HCT116 (cell line): ENCODE measurements at regions not wholly inside any gene's neighbourhood (a gene's known extent, or its start where the extent isn't known, plus 50 kb on each side); places are given as distances from the start of the nearest gene placed in this dataset.

Source experiments
- ATAC-seq: fragments of 200-7000 bp; cut with Tn5 transposase; 2 replicates; pipeline ENCODE4 v1.9.1; 2020; ENCODE audit warnings: mild to moderate bottlenecking, moderate library complexity
- BruUV-seq: library from RNA; stranded (reverse); fragments of 400-500 nt; replicated peaks from 2 replicates; lab custom pipeline; 2021; lab: Mats Ljungman, UMichigan
- CTCF ChIA-PET: fragments of 300-600 bp; sonication (Branson Sonifier 250); formaldehyde crosslinking; loops from one replicate; lab custom pipeline; 2021; ENCODE audit warnings: antibody characterized with exemption; lab: Charles Lee
- POLR2A ChIA-PET: fragments of 300-600, 350-600 bp; sonication (Branson Sonifier 250); formaldehyde crosslinking; loops from one replicate; lab custom pipeline; 2021; ENCODE audit warnings: antibody characterized with exemption; lab: Charles Lee
- RAD21 ChIA-PET, 2 experiments: fragments of 300-600 bp; sonication (Branson Sonifier 250); formaldehyde crosslinking; loops; one replicate each; lab custom pipeline; 2023; ENCODE audit warnings: low total read pairs in 2 of 2; ENCODE audit not compliant: uncharacterized antibody in 2 of 2, unreplicated experiment in 2 of 2, low non-redundant PET in 1 of 2; lab: Charles Lee
- DNase-seq: peaks from one replicate; pipeline ENCODE4 v3.0.0-alpha.2; 2010; ENCODE audit warnings: low read depth, low spot score
- H2AFZ ChIP-seq: fragments of 200-600 bp; shearing (Covaris generic), sonication (generic); 2 replicates; pipeline ENCODE4 v1.6.1; 2017; ENCODE audit warnings: low read depth, mixed run types, mixed read lengths, antibody characterized with exemption, low read length; ENCODE audit not compliant: poor library complexity, severe bottlenecking
- H3K27ac ChIP-seq: 2 replicates; pipeline ENCODE4 v1.5.1; 2012; ENCODE audit warnings: low read depth, low read length
- H3K27me3 ChIP-seq: fragments of 200-600 bp; sonication (generic); 2 replicates; pipeline ENCODE4 v1.6.1; 2016; ENCODE audit warnings: mixed run types, low read length, mixed read lengths; ENCODE audit not compliant: insufficient read depth
- H3K36me3 ChIP-seq, 2 experiments: fragments of 200-500 bp in 1 of 2; fragments of 200-600 bp in 1 of 2; sonication (Bioruptor generic) in 1 of 2; sonication (generic) in 1 of 2; 2 replicates each; pipeline versions ENCODE4 v1.5.1 to v1.6.1; 2014 to 2016; ENCODE audit warnings: low read length in 2 of 2, inconsistent platforms in 1 of 2, mixed read lengths in 1 of 2, mixed run types in 1 of 2; ENCODE audit not compliant: insufficient read depth in 2 of 2, control insufficient read depth in 1 of 2
- H3K4me1 ChIP-seq, 2 experiments: fragments of 200-600 bp in 1 of 2; sonication (generic) in 1 of 2; 2 replicates each; pipeline versions ENCODE4 v1.5.1 to v1.6.1; 2012 to 2017; ENCODE audit warnings: low read length in 2 of 2, inconsistent platforms in 1 of 2, mild to moderate bottlenecking in 1 of 2, mixed read lengths in 1 of 2, mixed run types in 1 of 2, moderate library complexity in 1 of 2; ENCODE audit not compliant: insufficient read depth in 2 of 2, control insufficient read depth in 1 of 2
- H3K4me2 ChIP-seq: fragments of 200-600 bp; sonication (generic); 2 replicates; pipeline ENCODE4 v1.6.1; 2017; ENCODE audit warnings: mixed run types, low read length, mixed read lengths
- H3K4me3 ChIP-seq, 2 experiments: fragments of 200-600 bp in 1 of 2; sonication (generic) in 1 of 2; replicated peaks in 1 of 2; 2 replicates each; pipeline ENCODE4 v1.5.1; 2011 to 2016; ENCODE audit warnings: low read length in 2 of 2, control low read depth in 1 of 2, low read depth in 1 of 2, mild to moderate bottlenecking in 1 of 2, mixed read lengths in 1 of 2, mixed run types in 1 of 2
- H3K79me2 ChIP-seq: fragments of 200-600 bp; sonication (generic); 2 replicates; pipeline ENCODE4 v1.6.1; 2017; ENCODE audit warnings: mild to moderate bottlenecking, mixed run types, low read length, moderate library complexity, mixed read lengths; ENCODE audit not compliant: insufficient read depth
- H3K9ac ChIP-seq: fragments of 200-600 bp; sonication (generic); 2 replicates; pipeline ENCODE4 v1.6.1; 2016; ENCODE audit warnings: low read length, mixed read lengths
- H3K9me2 ChIP-seq: fragments of 200-600 bp; sonication (generic), shearing (Covaris generic); 2 replicates; pipeline ENCODE4 v1.6.1; 2017; ENCODE audit warnings: mixed run types, mild to moderate bottlenecking, moderate library complexity; ENCODE audit not compliant: insufficient read depth
- H3K9me3 ChIP-seq, 2 experiments: fragments of 200-500 bp in 1 of 2; fragments of 200-600 bp in 1 of 2; sonication (Bioruptor generic) in 1 of 2; sonication (generic) in 1 of 2; 2 replicates each; pipeline ENCODE4 v1.6.1; 2014 to 2017; ENCODE audit warnings: low read length in 2 of 2, mixed read lengths in 2 of 2, inconsistent platforms in 1 of 2, low read depth in 1 of 2, mild to moderate bottlenecking in 1 of 2, mixed run types in 1 of 2, moderate library complexity in 1 of 2; ENCODE audit not compliant: control insufficient read depth in 1 of 2, insufficient read depth in 1 of 2
- H4K20me1 ChIP-seq: fragments of 200-600 bp; sonication (generic), shearing (Covaris generic); 2 replicates; pipeline ENCODE4 v1.6.1; 2017; ENCODE audit warnings: mixed run types, mild to moderate bottlenecking, moderate library complexity; ENCODE audit not compliant: insufficient read depth
- CBX3 ChIP-seq: IDR thresholded peaks from 2 replicates; pipeline ENCODE4 v1.6.1; 2012; ENCODE audit warnings: low read depth
- ELF1 ChIP-seq: IDR thresholded peaks from 2 replicates; pipeline ENCODE4 v1.6.1; 2012; ENCODE audit warnings: low read depth, borderline replicate concordance
- FOSL1 ChIP-seq: IDR thresholded peaks from 2 replicates; pipeline ENCODE4 v1.6.1; 2012; ENCODE audit warnings: low read depth
- POLR2AphosphoS5 ChIP-seq: IDR thresholded peaks from 2 replicates; pipeline ENCODE4 v1.6.1; 2011; ENCODE audit warnings: mild to moderate bottlenecking, low read depth, low read length, moderate library complexity
- RAD21 ChIP-seq: IDR thresholded peaks from 2 replicates; pipeline ENCODE4 v1.6.1; 2012; ENCODE audit warnings: low read depth, mild to moderate bottlenecking
- SP1 ChIP-seq: IDR thresholded peaks from 2 replicates; pipeline ENCODE4 v1.6.1; 2012; ENCODE audit warnings: low read depth
- SRF ChIP-seq: IDR thresholded peaks from 2 replicates; pipeline ENCODE4 v1.6.1; 2012; ENCODE audit warnings: low read depth
- YY1 ChIP-seq: IDR thresholded peaks from 2 replicates; pipeline ENCODE4 v1.6.1; 2011; ENCODE audit warnings: low read length, low read depth, moderate library complexity, mild to moderate bottlenecking; ENCODE audit not compliant: insufficient replicate concordance; ENCODE audit errors: extremely low read depth
- ZNF274 ChIP-seq: fragments of 200-500 bp; sonication (Bioruptor generic); IDR thresholded peaks from 2 replicates; pipeline ENCODE4 v1.6.1; 2014; ENCODE audit warnings: mild to moderate bottlenecking, low read depth, low read length, inconsistent platforms
- intact Hi-C: fragments of 100-400 bp; cut with micrococcal nuclease; formaldehyde crosslinking; loops from 2 replicates; pipeline ENCODE4 v1.10.0; 2022
- TF ChIP-seq, protein P1 (sequence below): IDR thresholded peaks from 2 replicates; pipeline ENCODE4 v1.6.1; 2012; ENCODE audit warnings: low read depth
- TF ChIP-seq, protein P2 (sequence below), 3 experiments: fragments of 200-600 bp in 1 of 3; sonication (generic) in 1 of 3; IDR thresholded peaks in 2 of 3; conservative IDR thresholded peaks in 1 of 3; 2 replicates each; pipeline ENCODE4 v1.5.1; 2012 to 2017; ENCODE audit warnings: low read depth in 2 of 3, low read length in 2 of 3, antibody characterized with exemption in 1 of 3, borderline replicate concordance in 1 of 3, control low read depth in 1 of 3, mild to moderate bottlenecking in 1 of 3, mixed read lengths in 1 of 3, mixed run types in 1 of 3, moderate library complexity in 1 of 3; ENCODE audit not compliant: insufficient read depth in 1 of 3
- TF ChIP-seq, protein P3 (sequence below): IDR thresholded peaks from 2 replicates; pipeline ENCODE4 v1.6.1; 2012

DNA sequence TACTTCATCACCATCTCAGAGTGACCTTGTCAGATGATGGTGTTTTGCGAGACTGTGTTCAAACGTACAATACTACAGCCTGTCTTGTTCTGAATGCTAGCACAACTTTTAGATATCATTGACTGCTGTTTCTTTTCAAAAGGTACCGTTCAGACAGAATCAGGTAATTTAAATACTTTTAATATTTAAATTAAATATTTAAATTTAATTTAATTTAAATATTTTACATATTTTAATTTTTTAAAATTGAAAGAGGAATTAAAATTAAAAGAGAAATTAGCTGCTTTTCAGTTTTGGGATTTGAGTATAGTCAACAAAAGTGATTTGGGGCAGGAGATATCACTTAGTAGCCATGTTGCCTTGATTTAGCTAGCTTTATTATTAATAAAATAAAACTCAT lies 642.1 kb upstream of the CCDC179 start:
- CTCF ChIA-PET: no interaction called here

More for the DNA sequence above, 642.1 kb upstream of the CCDC179 start:
- POLR2A ChIA-PET: no interaction called here
- intact Hi-C loops: no loop called here
- H3K27me3 ChIP-seq: no peaks in the 10 kb centered on the region
- no TSS peak for BruUV-seq
- no peak overlapping the region for H3K4me3 ChIP-seq
- no peak overlapping the region for H3K27ac ChIP-seq
- RAD21 ChIA-PET: no interaction called here
- H3K4me1 ChIP-seq: no peaks in the 10 kb centered on the region
- H4K20me1 ChIP-seq: no peaks in the 10 kb centered on the region
- H3K9ac ChIP-seq: no peak overlapping the region
- no peaks in the 10 kb centered on the region for H3K36me3 ChIP-seq
- no peak overlapping the region for H3K4me2 ChIP-seq
- DNase-seq: no peak
- no peaks in the 10 kb centered on the region for H3K79me2 ChIP-seq
- TF ChIP-seq POLR2AphosphoS5: no peak
- TF ChIP-seq, protein P1, sequence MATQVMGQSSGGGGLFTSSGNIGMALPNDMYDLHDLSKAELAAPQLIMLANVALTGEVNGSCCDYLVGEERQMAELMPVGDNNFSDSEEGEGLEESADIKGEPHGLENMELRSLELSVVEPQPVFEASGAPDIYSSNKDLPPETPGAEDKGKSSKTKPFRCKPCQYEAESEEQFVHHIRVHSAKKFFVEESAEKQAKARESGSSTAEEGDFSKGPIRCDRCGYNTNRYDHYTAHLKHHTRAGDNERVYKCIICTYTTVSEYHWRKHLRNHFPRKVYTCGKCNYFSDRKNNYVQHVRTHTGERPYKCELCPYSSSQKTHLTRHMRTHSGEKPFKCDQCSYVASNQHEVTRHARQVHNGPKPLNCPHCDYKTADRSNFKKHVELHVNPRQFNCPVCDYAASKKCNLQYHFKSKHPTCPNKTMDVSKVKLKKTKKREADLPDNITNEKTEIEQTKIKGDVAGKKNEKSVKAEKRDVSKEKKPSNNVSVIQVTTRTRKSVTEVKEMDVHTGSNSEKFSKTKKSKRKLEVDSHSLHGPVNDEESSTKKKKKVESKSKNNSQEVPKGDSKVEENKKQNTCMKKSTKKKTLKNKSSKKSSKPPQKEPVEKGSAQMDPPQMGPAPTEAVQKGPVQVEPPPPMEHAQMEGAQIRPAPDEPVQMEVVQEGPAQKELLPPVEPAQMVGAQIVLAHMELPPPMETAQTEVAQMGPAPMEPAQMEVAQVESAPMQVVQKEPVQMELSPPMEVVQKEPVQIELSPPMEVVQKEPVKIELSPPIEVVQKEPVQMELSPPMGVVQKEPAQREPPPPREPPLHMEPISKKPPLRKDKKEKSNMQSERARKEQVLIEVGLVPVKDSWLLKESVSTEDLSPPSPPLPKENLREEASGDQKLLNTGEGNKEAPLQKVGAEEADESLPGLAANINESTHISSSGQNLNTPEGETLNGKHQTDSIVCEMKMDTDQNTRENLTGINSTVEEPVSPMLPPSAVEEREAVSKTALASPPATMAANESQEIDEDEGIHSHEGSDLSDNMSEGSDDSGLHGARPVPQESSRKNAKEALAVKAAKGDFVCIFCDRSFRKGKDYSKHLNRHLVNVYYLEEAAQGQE: no peak
- no peak for TF ChIP-seq FOSL1
- TF ChIP-seq, protein P2, sequence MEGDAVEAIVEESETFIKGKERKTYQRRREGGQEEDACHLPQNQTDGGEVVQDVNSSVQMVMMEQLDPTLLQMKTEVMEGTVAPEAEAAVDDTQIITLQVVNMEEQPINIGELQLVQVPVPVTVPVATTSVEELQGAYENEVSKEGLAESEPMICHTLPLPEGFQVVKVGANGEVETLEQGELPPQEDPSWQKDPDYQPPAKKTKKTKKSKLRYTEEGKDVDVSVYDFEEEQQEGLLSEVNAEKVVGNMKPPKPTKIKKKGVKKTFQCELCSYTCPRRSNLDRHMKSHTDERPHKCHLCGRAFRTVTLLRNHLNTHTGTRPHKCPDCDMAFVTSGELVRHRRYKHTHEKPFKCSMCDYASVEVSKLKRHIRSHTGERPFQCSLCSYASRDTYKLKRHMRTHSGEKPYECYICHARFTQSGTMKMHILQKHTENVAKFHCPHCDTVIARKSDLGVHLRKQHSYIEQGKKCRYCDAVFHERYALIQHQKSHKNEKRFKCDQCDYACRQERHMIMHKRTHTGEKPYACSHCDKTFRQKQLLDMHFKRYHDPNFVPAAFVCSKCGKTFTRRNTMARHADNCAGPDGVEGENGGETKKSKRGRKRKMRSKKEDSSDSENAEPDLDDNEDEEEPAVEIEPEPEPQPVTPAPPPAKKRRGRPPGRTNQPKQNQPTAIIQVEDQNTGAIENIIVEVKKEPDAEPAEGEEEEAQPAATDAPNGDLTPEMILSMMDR (IDR thresholded peaks at IDR 0.05 in 2 of 3, conservative IDR thresholded peaks at IDR 0.05 in 1 of 3; ENCODE audit: borderline replicate concordance in 1 of 3, insufficient read depth in 1 of 3, low read depth in 2 of 3, low read length in 2 of 3): no peak
- TF ChIP-seq CBX3: no peak
- TF ChIP-seq, protein P3, sequence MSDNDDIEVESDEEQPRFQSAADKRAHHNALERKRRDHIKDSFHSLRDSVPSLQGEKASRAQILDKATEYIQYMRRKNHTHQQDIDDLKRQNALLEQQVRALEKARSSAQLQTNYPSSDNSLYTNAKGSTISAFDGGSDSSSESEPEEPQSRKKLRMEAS: no peak
- TF ChIP-seq YY1: no peak
- TF ChIP-seq RAD21: no peak
- TF ChIP-seq SP1: no peak
- no peak for TF ChIP-seq ZNF274
- no peak for TF ChIP-seq ELF1
- no peak for TF ChIP-seq SRF
- H3K9me2 ChIP-seq: no peaks in the 10 kb centered on the region
- no peak overlapping the region for H2AFZ ChIP-seq
- ATAC-seq: no peak
- H3K9me3 ChIP-seq: peaks cover 15 to 25% of the 10 kb centered on the region in 2 experiments; a peak in 2 of 4 replicates
